ENCODE measurements at regions not wholly inside any gene's neighbourhood (a gene's known extent, or its start where the extent isn't known, plus 50 kb on each side); places are given as distances from the start of the nearest gene placed in this dataset.

DNA sequence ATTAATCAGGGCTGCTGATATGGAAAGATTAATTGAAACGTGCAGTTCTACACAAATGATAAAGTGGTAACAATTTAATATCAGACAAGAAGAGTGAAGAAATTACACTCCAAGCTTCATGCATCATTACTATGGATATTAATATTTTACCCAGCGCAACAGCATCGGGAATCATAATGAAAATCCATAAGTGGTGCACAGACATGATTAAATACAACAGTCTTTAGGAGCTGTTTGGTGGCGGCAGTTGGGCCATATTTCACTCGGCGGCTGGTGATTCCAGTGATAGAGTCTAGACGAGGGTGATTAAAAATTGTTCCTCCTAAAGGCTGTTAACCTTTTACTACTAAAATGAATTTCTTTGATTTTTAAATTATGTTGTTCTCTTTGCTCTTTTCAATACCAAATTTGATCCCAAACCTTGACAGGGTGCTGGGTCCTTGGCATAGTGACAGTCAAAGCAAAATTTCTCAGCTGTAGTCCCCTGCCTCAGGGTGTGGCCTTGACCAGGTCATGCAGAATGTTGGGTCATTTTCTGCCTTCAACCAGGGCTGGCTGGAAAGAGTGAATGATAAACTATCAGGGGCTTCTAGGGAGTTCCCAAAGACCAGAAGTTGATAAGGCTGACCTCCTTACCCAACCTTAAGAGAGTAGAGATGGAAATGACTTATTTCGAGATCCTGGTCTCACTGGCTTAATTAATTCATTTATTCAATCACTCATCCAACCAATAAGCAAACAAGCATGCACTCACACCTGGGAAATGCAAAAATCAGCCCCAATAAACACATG is 392.0 kb downstream of the IL20RB start:
- Histone ChIP-seq H3K9me3 (ENCODE audit: control insufficient read depth, insufficient read depth, low read length) (peaks cover 17% of the 10 kb centered on the region), H4K91ac (ENCODE audit: insufficient read depth, low read depth, low read length) (no peak overlapping the region), H4K20me1 (ENCODE audit: insufficient read depth, low read length) (no peaks in the 10 kb centered on the region), H4K5ac (ENCODE audit: low read depth, low read length) (no peak overlapping the region), H3K4ac (ENCODE audit: low read depth, low read length) (no peak overlapping the region), H2AK5ac (ENCODE audit: low read depth, low read length) (no peak overlapping the region), H3K4me2 (ENCODE audit: low read depth, low read length) (no peak overlapping the region), H3K79me1 (ENCODE audit: low read depth in 1 of 2, low read length in 2 of 2) (no peaks in the 10 kb centered on the region), H3K9me1 (ENCODE audit: insufficient read depth, low read length) (no peaks in the 10 kb centered on the region), H2BK120ac (ENCODE audit: low read depth, low read length) (no peak overlapping the region), H2AFZ (replicated peaks; ENCODE audit: low read length, poor library complexity) (no peak overlapping the region), H3K36me3 (ENCODE audit: control insufficient read depth, insufficient read depth, low read length) (no peaks in the 10 kb centered on the region), H3K23ac (ENCODE audit: low read depth, low read length) (no peak overlapping the region), H3K4me3 (ENCODE audit: insufficient read depth, low read depth, low read length) (no peak overlapping the region), H2BK5ac (ENCODE audit: low read depth, low read length, poor library complexity, severe bottlenecking) (no peak overlapping the region), H3K27ac (ENCODE audit: insufficient read depth, low read length) (no peak overlapping the region), H3K56ac (ENCODE audit: extremely low read depth, insufficient read depth, low read length) (no peak overlapping the region), H3K18ac (ENCODE audit: low read depth, low read length) (no peak overlapping the region), H3K27me3 (ENCODE audit: control insufficient read depth, insufficient read depth, low read length) (no peaks in the 10 kb centered on the region), H3K14ac (replicated peaks; ENCODE audit: low read depth, low read length) (no peak overlapping the region), H3K4me1 (ENCODE audit: control insufficient read depth, insufficient read depth, low read length) (no peaks in the 10 kb centered on the region), H2BK20ac (ENCODE audit: low read depth, low read length) (no peak overlapping the region), H3K9ac (ENCODE audit: low read depth, low read length) (no peak overlapping the region), H2BK15ac (ENCODE audit: low read depth, low read length) (no peak overlapping the region), H2AK9ac (replicated peaks; ENCODE audit: low read depth, low read length, poor library complexity) (no peak overlapping the region), H4K8ac (ENCODE audit: low read depth in 2 of 2, low read length in 2 of 2) (no peak overlapping the region)
- POLR2A ChIA-PET (ENCODE audit: unreplicated experiment): no interaction called here
- TF ChIP-seq MXI1 (IDR thresholded peaks at IDR 0.05; ENCODE audit: borderline replicate concordance, low read depth, low read length): no peak
- TF ChIP-seq, protein P1, sequence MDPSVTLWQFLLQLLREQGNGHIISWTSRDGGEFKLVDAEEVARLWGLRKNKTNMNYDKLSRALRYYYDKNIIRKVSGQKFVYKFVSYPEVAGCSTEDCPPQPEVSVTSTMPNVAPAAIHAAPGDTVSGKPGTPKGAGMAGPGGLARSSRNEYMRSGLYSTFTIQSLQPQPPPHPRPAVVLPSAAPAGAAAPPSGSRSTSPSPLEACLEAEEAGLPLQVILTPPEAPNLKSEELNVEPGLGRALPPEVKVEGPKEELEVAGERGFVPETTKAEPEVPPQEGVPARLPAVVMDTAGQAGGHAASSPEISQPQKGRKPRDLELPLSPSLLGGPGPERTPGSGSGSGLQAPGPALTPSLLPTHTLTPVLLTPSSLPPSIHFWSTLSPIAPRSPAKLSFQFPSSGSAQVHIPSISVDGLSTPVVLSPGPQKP (IDR thresholded peaks at IDR 0.05; ENCODE audit: borderline replicate concordance, low read depth, low read length): no peak
- no peak for TF ChIP-seq FOS (IDR thresholded peaks at IDR 0.05; ENCODE audit: low read depth, low read length)
- no peak for TF ChIP-seq CHD1 (IDR thresholded peaks at IDR 0.05; ENCODE audit: low read depth, low read length)
- TF ChIP-seq SMC3 (IDR thresholded peaks at IDR 0.05; ENCODE audit: low read depth, low read length): no peak
- TF ChIP-seq, protein P2, sequence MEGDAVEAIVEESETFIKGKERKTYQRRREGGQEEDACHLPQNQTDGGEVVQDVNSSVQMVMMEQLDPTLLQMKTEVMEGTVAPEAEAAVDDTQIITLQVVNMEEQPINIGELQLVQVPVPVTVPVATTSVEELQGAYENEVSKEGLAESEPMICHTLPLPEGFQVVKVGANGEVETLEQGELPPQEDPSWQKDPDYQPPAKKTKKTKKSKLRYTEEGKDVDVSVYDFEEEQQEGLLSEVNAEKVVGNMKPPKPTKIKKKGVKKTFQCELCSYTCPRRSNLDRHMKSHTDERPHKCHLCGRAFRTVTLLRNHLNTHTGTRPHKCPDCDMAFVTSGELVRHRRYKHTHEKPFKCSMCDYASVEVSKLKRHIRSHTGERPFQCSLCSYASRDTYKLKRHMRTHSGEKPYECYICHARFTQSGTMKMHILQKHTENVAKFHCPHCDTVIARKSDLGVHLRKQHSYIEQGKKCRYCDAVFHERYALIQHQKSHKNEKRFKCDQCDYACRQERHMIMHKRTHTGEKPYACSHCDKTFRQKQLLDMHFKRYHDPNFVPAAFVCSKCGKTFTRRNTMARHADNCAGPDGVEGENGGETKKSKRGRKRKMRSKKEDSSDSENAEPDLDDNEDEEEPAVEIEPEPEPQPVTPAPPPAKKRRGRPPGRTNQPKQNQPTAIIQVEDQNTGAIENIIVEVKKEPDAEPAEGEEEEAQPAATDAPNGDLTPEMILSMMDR (conservative IDR thresholded peaks at IDR 0.05; ENCODE audit: low read depth, low read length): no peak
- TF ChIP-seq CEBPB (IDR thresholded peaks at IDR 0.05; ENCODE audit: low read depth, low read length): no peak
- no peak for TF ChIP-seq RCOR1 (IDR thresholded peaks at IDR 0.05; ENCODE audit: insufficient replicate concordance, low read length)
- TF ChIP-seq, protein P3, sequence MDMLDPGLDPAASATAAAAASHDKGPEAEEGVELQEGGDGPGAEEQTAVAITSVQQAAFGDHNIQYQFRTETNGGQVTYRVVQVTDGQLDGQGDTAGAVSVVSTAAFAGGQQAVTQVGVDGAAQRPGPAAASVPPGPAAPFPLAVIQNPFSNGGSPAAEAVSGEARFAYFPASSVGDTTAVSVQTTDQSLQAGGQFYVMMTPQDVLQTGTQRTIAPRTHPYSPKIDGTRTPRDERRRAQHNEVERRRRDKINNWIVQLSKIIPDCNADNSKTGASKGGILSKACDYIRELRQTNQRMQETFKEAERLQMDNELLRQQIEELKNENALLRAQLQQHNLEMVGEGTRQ (IDR thresholded peaks at IDR 0.05; ENCODE audit: low read depth, low read length): no peak
- CTCF ChIA-PET: no interaction called here
- in situ Hi-C loops (cut with MboI; ENCODE audit: low sequenced_read_pairs): no loop called here
- no peak for DNase-seq
- dilution Hi-C loops (cut with HindIII; ENCODE audit: low sequenced_read_pairs, unreplicated experiment): no loop called here
- WGBS, 2 experiments (ENCODE audit: extremely low coverage in 2 of 2, insufficient read length in 1 of 2): no CpG with 5 or more reads among the region's 8 CpGs
- no TSS peak for BruUV-seq (replicated peaks)
- ATAC-seq (ENCODE audit: low read depth): no peak
- intact Hi-C loops (cut with micrococcal nuclease): no loop called here
